HuH-7 (cell line): ENCODE measurements at regions not wholly inside any gene's neighbourhood (a gene's known extent, or its start where the extent isn't known, plus 50 kb on each side); places are given as distances from the start of the nearest gene placed in this dataset.
"Not testable (repeated sequence)": the region's sequence is repeated elsewhere in the genome, so short reads cannot be mapped to it uniquely, and the experiment has no call there.

Experiments used
- DNase-seq: peaks from one replicate; pipeline ENCODE4 v3.0.0; 2011; ENCODE audit warnings: low spot score

DNA sequence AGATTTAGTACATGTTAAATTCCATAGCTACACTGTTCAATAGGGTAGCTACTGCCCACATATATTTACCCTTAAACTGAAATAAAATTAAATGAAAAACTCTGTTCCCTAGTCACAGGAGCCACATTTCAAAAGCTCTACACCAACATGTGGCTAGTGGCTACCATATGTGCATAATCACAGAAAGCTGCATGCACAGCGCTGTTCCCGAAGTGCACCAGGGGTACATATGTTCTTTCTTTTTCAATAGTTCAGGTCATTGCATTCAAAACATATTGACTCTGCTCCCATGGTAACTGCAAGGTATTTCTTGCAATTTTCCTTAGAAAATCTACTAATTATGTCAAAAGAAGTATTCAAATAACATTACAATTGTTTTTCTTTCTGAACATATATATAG is 591.2 kb downstream of the PDHA2 start:
- no peak for DNase-seq

DNA sequence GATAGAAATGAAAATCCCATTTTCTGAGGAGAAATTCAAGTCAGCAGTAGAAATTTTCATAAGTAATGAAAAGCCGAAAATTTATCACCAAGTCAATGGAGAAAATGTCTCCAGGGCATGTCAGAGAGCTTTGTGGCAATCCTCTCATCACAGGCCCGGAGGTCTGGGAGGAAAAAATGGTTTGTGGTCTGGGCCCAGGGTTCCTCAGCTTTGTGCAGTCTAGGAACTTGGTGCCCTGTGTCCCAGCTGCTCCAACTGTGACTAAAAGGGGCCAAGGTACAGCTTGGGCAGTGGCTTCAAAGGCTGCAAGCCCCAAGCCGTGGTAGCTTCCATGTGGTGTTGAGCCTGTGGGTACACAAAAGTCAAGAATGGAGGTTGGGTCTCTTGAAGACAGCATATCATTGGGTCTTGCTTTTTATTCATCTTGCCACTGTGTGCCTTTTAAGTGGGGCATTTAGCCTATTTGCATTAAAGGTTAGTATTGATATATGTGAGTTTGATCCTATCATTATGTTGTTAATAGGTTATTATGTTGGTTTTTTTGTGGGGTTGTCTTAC is 608.5 kb downstream of the PDHA2 start:
- DNase-seq, result no peak

DNA sequence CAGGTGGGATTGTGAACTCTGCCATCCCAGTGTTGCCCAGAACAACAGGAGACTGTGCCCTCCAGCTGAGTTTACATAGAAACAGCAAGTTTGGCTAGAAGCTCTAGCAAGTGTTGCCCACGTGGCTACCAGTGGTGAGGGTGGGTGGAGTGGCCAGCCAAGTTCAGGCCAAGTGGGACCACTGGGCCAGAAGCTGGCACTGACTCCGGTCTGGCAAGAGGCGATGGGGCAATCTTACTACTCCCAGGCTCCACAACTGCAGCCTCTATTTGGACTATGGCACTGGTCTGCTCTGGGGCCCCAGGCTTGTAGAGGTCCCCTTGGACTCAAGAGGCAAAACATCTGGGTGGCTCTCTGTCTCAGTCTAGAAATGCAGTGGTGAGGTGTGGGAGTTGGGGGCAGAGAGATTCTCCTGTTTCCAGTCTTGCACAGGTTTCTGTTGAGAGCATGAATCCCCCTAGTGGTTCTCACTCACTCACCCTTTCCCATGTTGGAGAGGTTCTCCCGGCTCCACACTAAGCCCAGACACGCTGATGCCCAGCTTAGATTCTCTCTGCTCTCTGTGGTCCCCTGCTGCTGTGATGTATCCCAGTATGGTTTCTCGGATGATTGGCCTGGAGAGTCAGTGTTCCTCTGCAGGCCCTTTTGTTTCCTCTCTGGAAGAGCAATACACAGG is 615.3 kb downstream of the PDHA2 start:
- DNase-seq, result no peak

DNA sequence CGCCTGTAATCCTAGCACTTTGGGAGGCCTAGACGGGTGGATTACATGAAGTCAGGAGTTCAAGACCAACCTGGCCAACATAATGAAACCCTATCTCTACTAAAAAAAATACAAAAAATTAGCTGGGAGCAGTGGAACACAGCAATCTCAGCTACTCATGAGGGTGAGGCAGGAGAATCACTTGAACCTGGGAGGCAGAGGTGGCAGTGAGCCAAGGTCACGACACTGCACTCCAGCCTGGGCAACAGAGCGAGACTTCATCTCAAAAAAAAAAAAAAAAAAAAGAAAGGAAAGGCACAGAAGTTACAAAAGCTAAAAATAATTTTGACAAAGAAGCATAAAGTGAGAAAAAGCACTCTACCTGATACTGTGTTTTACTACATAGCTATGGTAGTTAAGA is 618.1 kb downstream of the PDHA2 start:
- not testable (repeated sequence) for DNase-seq

DNA sequence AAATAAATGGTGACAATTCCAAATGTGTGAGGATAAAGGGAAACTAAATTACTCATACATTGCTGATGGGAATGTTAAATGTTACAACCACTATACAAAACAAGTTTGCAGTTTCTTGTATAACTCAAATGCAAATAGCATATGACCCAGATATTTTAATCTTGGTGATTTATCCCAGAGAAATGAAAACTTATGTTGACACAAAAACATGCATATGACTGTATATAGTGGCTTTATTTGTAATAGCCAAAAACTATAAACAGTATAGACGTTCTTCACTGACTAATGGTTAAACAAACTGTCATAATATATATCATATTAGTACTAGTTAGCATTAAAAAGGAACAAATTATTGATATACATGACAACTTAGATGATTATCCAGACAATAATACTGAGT is 619.2 kb downstream of the PDHA2 start:
- no peak for DNase-seq

DNA sequence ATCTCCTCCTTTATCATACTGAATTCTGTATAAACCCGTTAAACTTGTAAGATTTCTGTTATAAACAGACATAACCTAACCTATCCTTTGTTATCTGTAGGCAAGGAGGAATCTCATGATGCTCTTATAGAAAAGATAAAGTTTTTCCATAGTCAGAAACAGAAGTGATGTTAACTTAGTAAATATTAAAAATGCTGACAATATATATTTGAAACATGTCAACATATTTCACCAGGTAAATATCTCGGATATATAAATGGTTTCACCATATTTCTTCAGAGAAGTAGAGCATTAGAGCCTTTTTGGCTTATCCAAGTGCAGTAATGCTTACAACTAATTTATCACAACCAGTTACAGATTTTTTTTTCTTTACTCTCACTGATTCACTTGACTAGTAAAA is 625.9 kb downstream of the PDHA2 start:
- no peak for DNase-seq

DNA sequence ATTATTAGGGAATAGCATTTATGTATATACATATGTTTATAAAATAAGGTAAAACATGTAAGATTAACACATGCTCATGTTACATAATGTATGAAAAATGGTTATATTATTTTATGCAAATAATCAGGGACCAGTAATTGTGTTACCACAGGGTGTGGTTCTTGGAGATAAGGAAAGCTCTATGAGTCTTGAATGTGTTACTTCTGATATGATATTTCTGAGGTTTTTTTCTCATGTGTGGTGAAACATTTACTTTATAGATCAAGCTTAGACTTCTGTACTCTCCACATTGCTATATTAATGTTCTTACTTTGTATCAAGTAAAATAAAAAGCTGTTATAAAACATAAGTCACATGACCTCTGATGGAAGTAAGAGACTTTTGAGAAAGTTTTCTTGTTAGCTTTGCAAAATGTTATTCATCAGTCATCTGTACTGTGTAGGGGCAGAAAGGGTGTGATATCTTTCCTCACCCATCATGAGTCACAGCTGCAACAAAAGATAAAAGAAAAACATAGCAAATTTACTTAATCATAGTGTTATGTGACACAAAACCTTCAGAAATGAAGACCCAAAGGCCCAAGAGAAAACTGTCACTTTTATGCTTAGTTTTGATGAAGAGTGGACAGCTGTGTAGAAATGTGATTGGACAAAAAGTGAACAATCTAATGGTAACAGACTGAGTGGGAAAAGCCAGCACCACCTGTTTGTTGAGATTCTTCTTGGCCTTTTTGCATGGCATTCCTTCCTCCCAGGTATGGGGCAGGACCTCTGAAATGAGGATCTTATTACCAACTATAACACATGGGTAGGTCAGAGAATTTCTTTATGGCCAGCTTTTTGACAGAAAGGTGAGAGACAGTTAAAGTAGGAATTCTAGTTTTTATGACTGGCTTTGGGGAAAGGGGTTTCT is 632.3 kb downstream of the PDHA2 start:
- DNase-seq, result no peak

DNA sequence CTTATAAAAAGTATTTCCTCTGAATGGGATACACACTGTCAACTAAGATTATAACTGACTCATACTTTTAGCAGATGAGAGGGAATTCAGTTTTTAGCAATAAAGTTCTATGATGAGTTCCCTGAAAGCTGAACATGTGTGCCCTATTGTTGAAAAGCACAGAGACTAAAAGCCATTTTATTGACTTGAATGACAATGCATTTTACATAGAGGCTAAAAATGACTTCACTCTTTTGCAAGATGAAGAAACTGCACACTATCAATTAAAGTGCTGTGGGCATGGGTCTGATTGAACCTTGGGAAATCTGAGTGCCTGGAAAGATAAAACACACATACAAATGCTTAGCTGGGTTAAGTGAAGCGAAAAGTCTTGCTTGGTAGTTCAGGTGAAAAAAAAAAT is 633.4 kb downstream of the PDHA2 start:
- no peak for DNase-seq

DNA sequence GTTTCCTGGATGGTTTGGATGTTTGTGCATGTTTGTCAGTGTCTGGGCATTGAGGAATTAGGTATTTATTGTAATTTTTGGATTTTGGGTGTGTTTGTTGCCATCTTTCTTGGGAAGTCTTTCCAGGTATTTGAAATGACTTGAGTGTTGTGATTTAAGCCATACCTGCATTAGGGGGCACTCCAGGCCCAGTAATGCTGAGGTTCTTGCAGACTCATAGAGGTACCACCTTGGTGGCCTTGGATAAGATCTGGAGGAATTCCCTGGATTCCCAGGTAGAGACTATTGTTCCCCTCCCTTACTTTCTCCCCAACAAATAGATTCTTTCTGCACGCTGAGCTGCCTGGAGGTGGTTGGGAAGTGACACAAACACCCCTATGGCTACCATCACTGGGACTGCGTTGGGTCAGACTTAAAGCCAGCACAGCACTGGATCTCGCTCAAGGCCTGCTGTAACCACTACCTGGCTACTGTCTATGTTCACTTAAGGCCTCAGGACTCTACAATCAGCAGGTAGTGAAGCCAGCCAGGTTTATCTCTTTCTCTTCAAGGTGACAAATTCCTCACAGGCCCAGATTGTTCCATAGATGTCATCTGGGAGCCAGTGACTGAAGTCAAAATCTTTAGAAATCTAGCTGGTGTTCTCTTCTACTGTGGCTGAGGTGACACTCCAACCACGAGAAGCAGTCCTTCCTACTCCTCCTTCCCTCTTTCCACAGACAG is 643.6 kb downstream of the PDHA2 start:
- no peak for DNase-seq

DNA sequence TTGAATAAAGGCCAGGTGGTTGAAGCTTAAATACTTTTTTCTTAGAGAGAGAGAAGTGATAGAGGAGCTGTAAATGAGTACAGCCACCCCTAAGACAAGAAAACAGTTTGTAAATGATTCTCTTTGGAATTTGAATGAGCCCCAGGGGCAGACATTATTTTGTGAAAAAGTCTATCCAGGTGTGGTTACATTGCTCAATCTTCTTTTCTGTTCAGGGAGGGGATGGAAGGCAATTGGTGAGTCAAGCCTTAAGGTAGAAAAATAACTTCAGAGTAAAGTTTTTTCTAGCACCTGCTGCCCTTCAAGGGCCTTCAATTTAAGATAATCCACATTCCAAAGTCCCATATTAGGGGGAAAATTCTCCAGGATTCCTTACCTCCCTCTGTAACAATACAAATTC is 646.7 kb downstream of the PDHA2 start:
- no peak for DNase-seq

DNA sequence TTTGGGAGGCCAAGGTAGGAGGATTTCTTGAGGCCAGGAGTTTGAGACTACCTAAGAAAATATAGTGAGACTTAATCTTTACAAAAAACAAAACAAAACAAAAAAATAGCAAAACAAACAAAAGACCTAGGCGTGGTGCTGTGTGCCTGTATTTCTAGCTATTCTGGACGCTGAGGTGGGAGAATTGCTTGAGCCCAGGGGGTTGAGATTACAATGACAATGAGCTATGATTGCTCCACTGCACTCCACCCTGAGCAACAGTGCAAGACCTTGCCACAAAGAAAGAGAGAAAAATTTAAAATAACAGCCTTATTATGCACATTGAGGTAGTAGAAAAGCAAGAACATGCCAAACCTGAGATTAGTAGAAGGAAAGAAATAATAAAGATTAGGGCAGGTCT is 657.7 kb downstream of the PDHA2 start:
- DNase-seq, result no peak

DNA sequence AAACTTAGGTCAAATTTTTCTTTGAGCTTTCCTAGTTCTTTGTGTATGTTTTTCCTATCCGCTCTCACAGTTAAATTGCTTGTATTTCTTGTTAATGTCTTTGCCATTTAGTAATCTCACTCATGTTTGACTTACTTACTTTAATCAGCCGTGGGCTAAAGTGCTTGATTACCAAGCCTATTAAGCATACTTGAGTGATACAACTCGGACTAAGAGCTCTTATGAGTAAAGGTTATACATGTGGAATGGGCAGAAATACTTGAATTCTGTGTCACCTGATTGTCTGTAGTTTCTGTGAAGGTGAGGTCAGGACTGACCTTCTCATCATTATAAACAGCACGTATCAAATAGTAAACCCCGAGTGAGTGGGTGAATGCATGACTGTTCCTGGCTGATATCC is 664.5 kb downstream of the PDHA2 start:
- DNase-seq, result no peak

DNA sequence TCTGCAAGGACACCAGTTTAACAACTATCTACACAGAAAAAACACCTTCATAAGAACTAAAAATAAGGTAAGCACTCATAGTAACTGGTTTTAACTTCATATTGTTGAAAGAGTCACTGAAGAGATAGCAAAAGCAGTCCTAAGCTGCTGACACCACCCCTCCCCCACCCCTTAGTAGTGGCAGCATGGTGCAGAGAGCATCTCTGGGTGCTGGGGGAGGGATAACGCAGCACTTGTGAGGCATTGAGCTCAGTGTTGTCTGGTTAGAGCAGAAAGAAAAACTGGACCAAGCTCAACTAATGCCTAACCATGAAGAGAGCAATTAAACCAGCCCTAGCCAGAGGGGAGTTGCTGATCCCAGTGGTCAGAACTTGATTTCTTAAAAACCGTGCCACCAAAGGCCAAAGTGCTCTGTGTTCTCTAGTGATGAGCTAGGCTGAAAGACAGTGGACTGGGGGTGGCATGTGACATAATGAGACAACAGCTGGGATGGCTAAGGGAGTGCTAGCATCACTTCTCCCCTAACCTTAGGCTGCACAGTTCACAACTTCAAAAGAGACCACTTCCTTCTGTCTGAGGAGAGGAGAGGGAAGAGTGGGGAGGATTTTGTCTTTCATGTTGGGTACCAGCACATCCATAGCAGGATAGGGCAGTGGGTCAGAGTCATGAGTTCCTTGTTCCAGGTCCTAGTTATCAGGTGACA is 669.3 kb downstream of the PDHA2 start:
- no peak for DNase-seq

DNA sequence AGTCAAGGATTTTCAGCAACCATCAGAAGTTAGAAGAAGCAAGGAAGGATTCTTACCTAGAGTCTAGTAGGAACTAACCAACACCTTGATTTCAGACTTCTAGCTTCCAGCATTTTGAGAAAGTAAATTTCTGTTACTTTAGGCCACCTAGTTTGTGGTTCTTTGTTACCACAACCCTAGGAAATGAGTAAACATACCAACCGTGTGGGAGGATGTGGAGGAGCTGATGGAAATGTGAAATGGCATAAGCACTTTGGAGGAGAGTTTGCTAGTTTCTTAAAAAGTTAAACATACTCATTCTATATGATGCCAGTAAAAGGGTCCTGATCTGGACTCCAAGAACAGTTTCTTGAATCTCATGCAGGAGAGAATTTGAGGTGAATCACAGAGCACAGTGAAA is 679.4 kb downstream of the PDHA2 start:
- DNase-seq, result no peak

DNA sequence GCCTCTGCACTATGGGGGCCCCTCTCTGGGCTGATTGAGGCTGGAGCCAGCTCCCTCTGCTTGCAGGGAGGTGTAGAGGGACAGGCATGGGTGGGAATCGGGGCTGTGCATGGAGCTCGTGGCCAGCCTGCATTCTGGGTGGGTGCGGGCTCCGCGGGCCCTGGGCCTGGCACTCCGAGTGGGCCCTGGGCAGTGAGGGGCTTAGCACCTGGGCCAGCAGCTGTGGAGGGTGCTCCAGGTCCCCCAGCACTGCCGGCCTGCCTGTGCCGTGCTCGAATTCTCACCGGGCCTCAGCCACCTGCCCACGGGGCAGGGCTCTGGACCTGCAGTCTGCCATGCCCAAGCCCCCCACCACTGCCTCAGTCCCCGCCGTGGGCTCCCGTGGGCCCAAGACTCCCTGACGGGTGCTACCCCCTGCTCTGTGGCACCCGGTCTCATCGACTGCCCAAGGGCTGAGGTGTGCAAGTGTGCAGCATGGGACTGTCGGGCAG is 681.2 kb downstream of the PDHA2 start:
- DNase-seq, result no peak

DNA sequence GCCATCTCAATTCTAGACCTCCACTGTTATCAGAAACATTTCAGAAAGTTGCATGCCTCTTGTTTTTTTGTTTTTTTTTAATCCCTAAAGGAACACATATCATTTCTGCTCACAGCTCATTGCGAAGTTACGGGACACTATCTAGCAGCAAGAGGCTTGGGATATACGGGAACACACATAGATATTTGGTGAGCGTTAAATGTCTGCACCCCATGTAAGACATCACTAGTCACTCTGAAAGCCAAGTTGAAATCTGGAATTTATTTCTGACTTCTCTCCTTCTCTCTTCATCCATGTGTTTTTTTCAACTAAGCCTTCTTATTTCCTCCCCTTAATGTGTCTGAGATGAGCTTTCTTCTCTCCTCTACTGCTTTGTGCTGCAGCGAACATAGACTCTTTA is 683.7 kb downstream of the PDHA2 start:
- no peak for DNase-seq

DNA sequence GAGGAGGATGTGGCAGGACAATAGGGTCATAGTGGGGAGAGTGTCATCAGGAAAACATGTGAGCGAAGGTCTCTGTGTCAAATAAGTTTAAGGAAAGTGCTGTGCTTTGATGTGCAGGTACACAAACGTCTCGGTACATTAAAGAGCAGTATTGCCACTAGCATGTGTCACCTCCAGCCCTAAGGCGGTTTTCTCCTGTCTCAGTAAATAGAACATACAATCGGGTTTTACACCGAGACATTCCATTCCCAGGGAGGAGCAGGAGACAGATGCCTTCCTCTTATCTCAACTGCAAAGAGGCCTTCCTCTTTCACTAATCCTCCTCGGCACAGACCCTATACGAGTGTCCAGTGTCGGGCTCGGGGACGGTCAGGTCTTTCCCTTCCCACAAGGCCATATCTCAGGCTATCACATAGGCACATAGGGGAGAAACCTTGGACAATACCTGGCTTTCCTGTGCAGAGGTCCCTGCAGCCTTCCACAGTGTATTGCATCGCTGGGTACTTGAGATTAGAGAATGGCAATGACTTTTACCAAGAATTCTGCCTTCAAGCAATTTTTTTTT is 684.5 kb downstream of the PDHA2 start:
- DNase-seq, result no peak

DNA sequence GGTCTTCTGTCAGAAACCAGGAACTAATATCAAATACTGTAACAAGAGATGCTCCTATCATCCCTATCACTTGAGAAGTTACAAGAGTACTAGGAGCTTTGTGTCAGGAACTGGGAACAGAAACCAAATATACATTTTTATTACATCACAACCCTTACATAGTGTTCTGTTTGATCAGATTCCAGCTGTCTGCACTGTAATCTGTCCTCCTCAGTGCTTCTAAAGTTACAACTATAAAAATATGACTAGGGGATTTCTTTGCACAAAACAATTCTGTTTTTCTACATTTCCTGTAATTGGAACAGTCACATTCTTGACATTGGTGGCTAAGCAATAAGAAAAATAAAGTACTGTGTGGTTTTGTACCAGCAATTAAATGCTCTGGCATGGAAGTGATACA is 686.0 kb downstream of the PDHA2 start:
- DNase-seq, result no peak

DNA sequence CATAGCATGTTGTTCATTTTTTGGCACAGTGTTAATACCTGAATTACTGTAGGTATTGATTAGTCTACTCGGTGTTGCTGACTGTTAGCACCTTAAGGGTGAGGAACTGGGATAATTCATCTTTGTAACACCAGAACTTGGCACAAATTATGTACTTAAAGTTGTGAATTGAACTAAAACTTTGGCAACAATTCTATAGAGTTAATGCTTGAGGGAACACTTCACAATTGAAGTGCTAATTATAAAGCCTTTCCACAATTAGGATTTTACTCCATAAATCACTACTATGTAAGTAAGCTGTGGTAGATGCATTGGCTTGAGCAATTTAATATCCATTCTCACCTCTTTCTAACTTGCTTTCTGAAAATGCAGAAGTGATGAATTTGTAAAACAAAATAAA is 686.7 kb downstream of the PDHA2 start:
- no peak for DNase-seq

DNA sequence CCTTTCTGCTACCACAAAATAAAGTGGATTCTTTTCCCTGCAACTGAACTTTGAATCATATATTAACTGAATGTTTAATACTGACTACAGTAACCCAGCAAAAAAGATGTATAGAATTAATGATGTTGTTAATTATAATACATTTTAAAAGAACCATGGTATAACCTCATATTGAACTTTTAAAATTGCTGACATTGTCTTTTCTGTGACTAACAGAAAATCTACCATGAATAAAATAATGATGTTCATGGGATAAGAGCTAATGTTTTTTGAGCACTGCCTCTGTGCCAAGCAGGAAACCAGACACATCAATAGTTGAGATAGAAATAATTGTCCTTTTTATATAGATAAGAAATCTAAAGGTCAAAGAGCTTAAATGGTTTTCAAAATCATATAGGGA is 691.9 kb downstream of the PDHA2 start:
- DNase-seq, result no peak

DNA sequence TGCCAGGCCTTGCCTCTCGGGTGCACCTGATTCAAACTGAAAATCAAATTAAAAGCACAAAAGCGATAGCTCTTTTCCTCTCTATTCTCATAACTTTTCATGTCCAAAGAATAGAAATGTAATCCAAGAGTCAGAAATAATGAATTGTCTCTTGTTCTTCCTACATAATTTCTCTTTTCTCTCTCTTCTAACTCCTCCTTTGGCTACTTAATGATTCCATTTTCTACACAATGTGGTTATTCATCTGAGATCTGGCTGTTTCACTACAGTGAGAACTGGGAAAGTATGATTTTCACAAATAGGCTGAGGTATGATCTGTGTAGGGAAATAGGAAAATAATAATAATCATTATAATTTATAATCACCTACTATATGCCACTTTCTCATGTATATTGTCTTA is 703.5 kb downstream of the PDHA2 start:
- no peak for DNase-seq

DNA sequence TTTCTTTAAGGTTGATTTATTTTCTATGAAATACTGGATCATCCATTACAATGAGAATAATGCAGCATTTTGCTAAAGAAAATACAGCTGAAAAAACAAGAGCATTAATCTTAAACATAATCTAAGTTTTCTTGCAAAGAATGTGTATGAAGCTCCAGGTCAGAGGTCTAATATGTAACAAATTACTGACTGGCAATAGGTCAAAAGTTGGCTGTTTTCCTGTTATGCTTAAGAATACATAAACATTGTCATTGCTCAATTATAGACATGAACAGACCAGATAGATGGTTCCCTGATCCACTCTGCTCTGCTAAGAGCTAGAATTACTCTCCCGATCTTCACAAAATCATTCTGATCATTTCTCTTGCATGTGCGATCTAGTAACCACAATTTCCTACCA is 718.6 kb downstream of the PDHA2 start:
- no peak for DNase-seq
